ENCODE measurements at regions not wholly inside any gene's neighbourhood (a gene's known extent, or its start where the extent isn't known, plus 50 kb on each side); places are given as distances from the start of the nearest gene placed in this dataset.
"Not testable (repeated sequence)": the region's sequence is repeated elsewhere in the genome, so short reads cannot be mapped to it uniquely, and the experiment has no call there.

- no peak for TF ChIP-seq CTCF (IDR thresholded peaks at IDR 0.05)
- Mint-ChIP-seq H3K9me3 (no peaks in the 10 kb centered on the region), H3K4me3 (no peak overlapping the region), H3K4me1 (peaks cover 20% of the 10 kb centered on the region), H3K27me3 (ENCODE audit: low read depth, poor library complexity) (peaks cover 3% of the 10 kb centered on the region), H3K27ac (no peak overlapping the region), H3K36me3 (ENCODE audit: low read depth) (no peaks in the 10 kb centered on the region)
- DNase-seq, result no peak
These were observed 115.0 kb upstream of the EGFLAM start for GRCh38 chr5:38143384-38143783.

- Mint-ChIP-seq H3K36me3 (ENCODE audit: low read depth) (no peaks in the 10 kb centered on the region), H3K4me3 (no peak overlapping the region), H3K9me3 (no peaks in the 10 kb centered on the region), H3K27me3 (ENCODE audit: low read depth, poor library complexity) (peaks cover 6% of the 10 kb centered on the region), H3K27ac (no peak overlapping the region), H3K4me1 (peaks cover 25% of the 10 kb centered on the region)
- TF ChIP-seq CTCF (IDR thresholded peaks at IDR 0.05), result no peak
- DNase-seq, result no peak
These were observed 116.7 kb upstream of the EGFLAM start for GRCh38 chr5:38141665-38142064.

GRCh38 chr5:38138574-38138973 is 119.8 kb upstream of the EGFLAM start:
- TF ChIP-seq CTCF (IDR thresholded peaks at IDR 0.05), result no peak

GRCh38 chr5:38135486-38136039 is 122.8 kb upstream of the EGFLAM start:
- Mint-ChIP-seq H3K4me1 (peaks cover 46% of the 10 kb centered on the region), H3K27ac (peak overlapping the region; percentile 88), H3K9me3 (no peaks in the 10 kb centered on the region), H3K4me3 (no peak overlapping the region), H3K36me3 (ENCODE audit: low read depth) (no peaks in the 10 kb centered on the region), H3K27me3 (ENCODE audit: low read depth, poor library complexity) (peaks cover 12% of the 10 kb centered on the region)
- no peak for TF ChIP-seq CTCF (IDR thresholded peaks at IDR 0.05)
- no peak for DNase-seq

More at GRCh38 chr5:38138574-38138973, 119.8 kb upstream of the EGFLAM start:
- H3K4me3 Mint-ChIP-seq, result no peak overlapping the region
- peaks cover 6% of the 10 kb centered on the region for H3K27me3 Mint-ChIP-seq (ENCODE audit: low read depth, poor library complexity)
- no peaks in the 10 kb centered on the region for H3K9me3 Mint-ChIP-seq
- no peak for DNase-seq
- no peak overlapping the region for H3K27ac Mint-ChIP-seq
- no peaks in the 10 kb centered on the region for H3K36me3 Mint-ChIP-seq (ENCODE audit: low read depth)
- peaks cover 41% of the 10 kb centered on the region for H3K4me1 Mint-ChIP-seq

- Mint-ChIP-seq H3K9me3 (no peaks in the 10 kb centered on the region), H3K4me1 (peaks cover 50% of the 10 kb centered on the region), H3K27ac (peak overlapping the region; percentile 88), H3K4me3 (peak overlapping the region; percentile 27), H3K36me3 (ENCODE audit: low read depth) (no peaks in the 10 kb centered on the region), H3K27me3 (ENCODE audit: low read depth, poor library complexity) (peaks cover 11% of the 10 kb centered on the region)
- peak; percentile 25 for DNase-seq
- no peak for TF ChIP-seq CTCF (IDR thresholded peaks at IDR 0.05)
These were observed 123.5 kb upstream of the EGFLAM start for GRCh38 chr5:38134810-38135209.

GRCh38 chr5:38134294-38134693 is 124.1 kb upstream of the EGFLAM start:
- Mint-ChIP-seq H3K4me3 (peak overlapping the region; percentile 62), H3K4me1 (peaks cover 50% of the 10 kb centered on the region)

More at GRCh38 chr5:38134294-38134693, 124.1 kb upstream of the EGFLAM start:
- H3K36me3 Mint-ChIP-seq (ENCODE audit: low read depth); DNase-seq; H3K9me3 Mint-ChIP-seq: not testable (repeated sequence)
- H3K27ac Mint-ChIP-seq, result peak overlapping the region; percentile 80
- peaks cover 11% of the 10 kb centered on the region for H3K27me3 Mint-ChIP-seq (ENCODE audit: low read depth, poor library complexity)
